HL-60 (cell line): ENCODE measurements at regions not wholly inside any gene's neighbourhood (a gene's known extent, or its start where the extent isn't known, plus 50 kb on each side); places are given as distances from the start of the nearest gene placed in this dataset.

Experiments used
- GABPA ChIP-seq: IDR thresholded peaks from 2 replicates; pipeline ENCODE4 v1.6.1; 2012; ENCODE audit warnings: low read depth
- POLR2AphosphoS5 ChIP-seq: IDR thresholded peaks from 2 replicates; pipeline ENCODE4 v1.6.1; 2012; ENCODE audit warnings: low read depth
- REST ChIP-seq: IDR thresholded peaks from 2 replicates; pipeline ENCODE4 v1.6.1; 2012; ENCODE audit warnings: low read depth; ENCODE audit not compliant: insufficient replicate concordance
- TF ChIP-seq, protein P1 (sequence below): IDR thresholded peaks from one replicate; pipeline ENCODE4 v1.5.1; 2011; ENCODE audit warnings: low read length, control low read depth, inconsistent platforms; ENCODE audit not compliant: insufficient read depth

- TF ChIP-seq, protein P1, sequence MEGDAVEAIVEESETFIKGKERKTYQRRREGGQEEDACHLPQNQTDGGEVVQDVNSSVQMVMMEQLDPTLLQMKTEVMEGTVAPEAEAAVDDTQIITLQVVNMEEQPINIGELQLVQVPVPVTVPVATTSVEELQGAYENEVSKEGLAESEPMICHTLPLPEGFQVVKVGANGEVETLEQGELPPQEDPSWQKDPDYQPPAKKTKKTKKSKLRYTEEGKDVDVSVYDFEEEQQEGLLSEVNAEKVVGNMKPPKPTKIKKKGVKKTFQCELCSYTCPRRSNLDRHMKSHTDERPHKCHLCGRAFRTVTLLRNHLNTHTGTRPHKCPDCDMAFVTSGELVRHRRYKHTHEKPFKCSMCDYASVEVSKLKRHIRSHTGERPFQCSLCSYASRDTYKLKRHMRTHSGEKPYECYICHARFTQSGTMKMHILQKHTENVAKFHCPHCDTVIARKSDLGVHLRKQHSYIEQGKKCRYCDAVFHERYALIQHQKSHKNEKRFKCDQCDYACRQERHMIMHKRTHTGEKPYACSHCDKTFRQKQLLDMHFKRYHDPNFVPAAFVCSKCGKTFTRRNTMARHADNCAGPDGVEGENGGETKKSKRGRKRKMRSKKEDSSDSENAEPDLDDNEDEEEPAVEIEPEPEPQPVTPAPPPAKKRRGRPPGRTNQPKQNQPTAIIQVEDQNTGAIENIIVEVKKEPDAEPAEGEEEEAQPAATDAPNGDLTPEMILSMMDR = no peak
- no peak for TF ChIP-seq POLR2AphosphoS5
- TF ChIP-seq REST = no peak
- TF ChIP-seq GABPA = no peak
Measured at GRCh38 chr6:126631363-126631762, 291.4 kb downstream of the CENPW start.
